Psoas muscle (tissue), 7 donors: ENCODE measurements at regions not wholly inside any gene's neighbourhood (a gene's known extent, or its start where the extent isn't known, plus 50 kb on each side); places are given as distances from the start of the nearest gene placed in this dataset.

Source experiments
- ATAC-seq, 4 donors: fragments of 200-7000 bp; cut with Tn5 transposase; one replicate each; pipeline ENCODE4 v1.9.1; 2020; ENCODE audit warnings: moderate library complexity in 3 of 4, mild to moderate bottlenecking in 2 of 4
- DNase-seq, 2 donors: peaks; one replicate each; pipeline ENCODE4 v3.0.0-alpha.2; 2020
- H3K27ac ChIP-seq: fragments of 200-600 bp; one replicate; pipeline ENCODE4 v1.8.0; 2022
- H3K27me3 ChIP-seq, 3 donors: fragments of 200-600 bp in 1 of 3; one replicate each; pipeline versions ENCODE4 v1.6.1 to v1.8.0; 2013 to 2022; ENCODE audit warnings: low read length in 2 of 3, mild to moderate bottlenecking in 2 of 3, moderate library complexity in 1 of 3; ENCODE audit not compliant: insufficient read depth in 3 of 3
- H3K36me3 ChIP-seq, 2 donors: fragments of 200-600 bp in 1 of 2; one replicate each; pipeline versions ENCODE4 v1.6.1 to v1.8.0; 2013 to 2022; ENCODE audit warnings: low read depth in 1 of 2, mild to moderate bottlenecking in 1 of 2, moderate library complexity in 1 of 2; ENCODE audit not compliant: insufficient read depth in 1 of 2
- H3K4me1 ChIP-seq: fragments of 200-600 bp; one replicate; pipeline ENCODE4 v1.8.0; 2022
- H3K4me3 ChIP-seq: fragments of 200-600 bp; one replicate; pipeline ENCODE4 v1.8.0; 2022; ENCODE audit warnings: mild to moderate bottlenecking
- H3K9me3 ChIP-seq: fragments of 200-600 bp; one replicate; pipeline ENCODE4 v1.8.0; 2022
- CTCF ChIP-seq: fragments of 200-600 bp; IDR thresholded peaks from one replicate; pipeline ENCODE4 v1.8.0; 2022; ENCODE audit warnings: antibody characterized with exemption
- WGBS, 3 donors: extraction: QIAGEN DNeasy Blood & Tissue Kit; methylation state at CpG; one replicate each; pipeline versions ENCODE4 v1.1.6 to v1.1.7; 2013; 5-methylcytosine and 5-hydroxymethylcytosine counted together
- intact Hi-C, 2 donors: fragments of 100-400 bp; cut with DNase I; formaldehyde crosslinking; loops; one replicate each; pipeline versions ENCODE4 v1.11.0 to v1.14.2; 2022
- donor health status: healthy with polysubstance abuse.
- donor health status: DM: no; HTN: no; CAD: no; lungs with moderate emphysema.
- donor health status: Bipolar disorder and iron deficiency.
- donor health status: healthy.
- donor health status: DM: yes; HTN: yes; CAD: no.
- donor health status: DM: no; HTN: no; CAD: no.
- donor health status: DM: yes; HTN: yes; CAD: no.

GRCh38 chr20:52379723-52380336 is 188.3 kb upstream of the ZFP64 start:
- intact Hi-C loops: loop anchor here in 1 of 2 donors (5.0 kb wide), 1 partner anchor 138 kb away; no protein-coding TSS in a partner anchor

GRCh38 chr20:52372169-52372568 is 180.6 kb upstream of the ZFP64 start:
- no peak overlapping the region for H3K4me3 ChIP-seq
- DNase-seq (no peak), ATAC-seq (no peak)
- no peak for TF ChIP-seq CTCF
- H3K36me3 ChIP-seq: no peaks in the 10 kb centered on the region
- no peaks in the 10 kb centered on the region for H3K27me3 ChIP-seq
- WGBS, 3 donors: 48 to 59% (median 59%) methylated on average over 4 of the region's 4 CpGs
- intact Hi-C loops: no loop called here
- no peaks in the 10 kb centered on the region for H3K4me1 ChIP-seq
- no peak overlapping the region for H3K27ac ChIP-seq
- H3K9me3 ChIP-seq: no peaks in the 10 kb centered on the region

More at GRCh38 chr20:52379723-52380336, 188.3 kb upstream of the ZFP64 start:
- 50 to 52% (median 51%) methylated on average over 7 of the region's 7 CpGs for WGBS, 3 donors
- H3K4me3 ChIP-seq: no peak overlapping the region
- no peak overlapping the region for H3K27ac ChIP-seq
- peaks cover 2% of the 10 kb centered on the region for H3K9me3 ChIP-seq
- no peaks in the 10 kb centered on the region for H3K4me1 ChIP-seq
- DNase-seq (peak; percentile 19 to 56), ATAC-seq (no peak)
- peaks cover 0 to 2% (median 0%) of the 10 kb centered on the region in 3 donors for H3K27me3 ChIP-seq
- no peaks in the 10 kb centered on the region for H3K36me3 ChIP-seq
- peak; percentile 69 for TF ChIP-seq CTCF

GRCh38 chr20:52365688-52366087 is 174.1 kb upstream of the ZFP64 start:
- Histone ChIP-seq H3K27me3 (no peaks in the 10 kb centered on the region), H3K4me1 (no peaks in the 10 kb centered on the region), H3K4me3 (no peak overlapping the region), H3K9me3 (no peaks in the 10 kb centered on the region), H3K27ac (no peak overlapping the region), H3K36me3 (no peaks in the 10 kb centered on the region)
- WGBS, 3 donors: 85 to 95% (median 87%) methylated on average over 7 of the region's 7 CpGs
- no peak for TF ChIP-seq CTCF
- ATAC-seq (no peak), DNase-seq (no peak)
- intact Hi-C loops: no loop called here

GRCh38 chr20:52364405-52364804 is 172.8 kb upstream of the ZFP64 start:
- no peaks in the 10 kb centered on the region for H3K36me3 ChIP-seq
- no peak for TF ChIP-seq CTCF
- no peaks in the 10 kb centered on the region for H3K27me3 ChIP-seq
- no peak overlapping the region for H3K27ac ChIP-seq
- no peak overlapping the region for H3K4me3 ChIP-seq
- DNase-seq (no peak), ATAC-seq (no peak)
- H3K4me1 ChIP-seq: no peaks in the 10 kb centered on the region
- WGBS, 3 donors: 78 to 81% (median 80%) methylated on average over 1 of the region's 1 CpG
- intact Hi-C loops: no loop called here
- no peaks in the 10 kb centered on the region for H3K9me3 ChIP-seq

GRCh38 chr20:52361650-52362049 is 170.1 kb upstream of the ZFP64 start:
- no peak overlapping the region for H3K4me3 ChIP-seq
- WGBS, 3 donors: 68 to 82% (median 75%) methylated on average over 3 of the region's 3 CpGs
- no peak overlapping the region for H3K27ac ChIP-seq
- intact Hi-C loops: no loop called here
- no peaks in the 10 kb centered on the region for H3K9me3 ChIP-seq
- H3K36me3 ChIP-seq: no peaks in the 10 kb centered on the region
- no peaks in the 10 kb centered on the region for H3K27me3 ChIP-seq
- ATAC-seq (no peak), DNase-seq (no peak)
- no peaks in the 10 kb centered on the region for H3K4me1 ChIP-seq
- no peak for TF ChIP-seq CTCF
